ENCODE measurements at regions not wholly inside any gene's neighbourhood (a gene's known extent, or its start where the extent isn't known, plus 50 kb on each side); places are given as distances from the start of the nearest gene placed in this dataset.

- ATAC-seq = no peak
- 100% methylated on average over 1 of the region's 3 CpGs; no CpG with 5 or more reads in 1 of the 2 donors for WGBS, 2 donors (ENCODE audit: low coverage in 1 of 2)
- Histone ChIP-seq H3K36me3 (no peaks in the 10 kb centered on the region), H3K27me3 (no peaks in the 10 kb centered on the region), H3K4me1 (no peaks in the 10 kb centered on the region), H3K27ac (no peak overlapping the region), H3K4me3 (no peak overlapping the region), H3K9me3 (no peaks in the 10 kb centered on the region)
- TF ChIP-seq EP300 (IDR thresholded peaks at IDR 0.05) (no peak), POLR2A (IDR thresholded peaks at IDR 0.05) (no peak), CTCF (IDR thresholded peaks at IDR 0.05) (no peak), POLR2AphosphoS5 (IDR thresholded peaks at IDR 0.05) (no peak)
These were observed 263.9 kb downstream of the LRIG3 start for GRCh38 chr12:58656254-58657009.

GRCh38 chr12:58657190-58657589, 263.1 kb downstream of the LRIG3 start:
- WGBS, 2 donors (ENCODE audit: low coverage in 1 of 2) = 45 to 66% methylated on average over 1 of the region's 1 CpG
- H3K27me3 ChIP-seq = no peaks in the 10 kb centered on the region
- no peaks in the 10 kb centered on the region for H3K36me3 ChIP-seq
- no peak for ATAC-seq
- H3K27ac ChIP-seq = no peak overlapping the region
- H3K4me3 ChIP-seq = no peak overlapping the region
- H3K9me3 ChIP-seq = no peaks in the 10 kb centered on the region
- no peaks in the 10 kb centered on the region for H3K4me1 ChIP-seq
- TF ChIP-seq EP300 (IDR thresholded peaks at IDR 0.05) (no peak), CTCF (IDR thresholded peaks at IDR 0.05) (no peak), POLR2AphosphoS5 (IDR thresholded peaks at IDR 0.05) (no peak), POLR2A (IDR thresholded peaks at IDR 0.05) (no peak)

GRCh38 chr12:58665375-58665774, 254.9 kb downstream of the LRIG3 start:
- Histone ChIP-seq H3K27me3 (no peaks in the 10 kb centered on the region), H3K4me3 (no peak overlapping the region), H3K36me3 (no peaks in the 10 kb centered on the region), H3K9me3 (no peaks in the 10 kb centered on the region), H3K27ac (no peak overlapping the region), H3K4me1 (no peaks in the 10 kb centered on the region)
- no peak for ATAC-seq
- WGBS, 2 donors (ENCODE audit: low coverage in 1 of 2) = 70% methylated on average over 2 of the region's 2 CpGs; no CpG with 5 or more reads in 1 of the 2 donors
- no peak for TF ChIP-seq POLR2AphosphoS5 (IDR thresholded peaks at IDR 0.05)
- no peak for TF ChIP-seq CTCF (IDR thresholded peaks at IDR 0.05)
- no peak for TF ChIP-seq POLR2A (IDR thresholded peaks at IDR 0.05)
- TF ChIP-seq EP300 (IDR thresholded peaks at IDR 0.05) = no peak

- H3K4me3 ChIP-seq = no peak overlapping the region
- no peak for ATAC-seq
- no peaks in the 10 kb centered on the region for H3K36me3 ChIP-seq
- 89 to 100% methylated on average over 1 to 2 of the region's 3 CpGs for WGBS, 2 donors (ENCODE audit: low coverage in 1 of 2)
- no peaks in the 10 kb centered on the region for H3K9me3 ChIP-seq
- H3K27me3 ChIP-seq = no peaks in the 10 kb centered on the region
- no peaks in the 10 kb centered on the region for H3K4me1 ChIP-seq
- TF ChIP-seq POLR2AphosphoS5 (IDR thresholded peaks at IDR 0.05) (no peak), EP300 (IDR thresholded peaks at IDR 0.05) (no peak), CTCF (IDR thresholded peaks at IDR 0.05) (no peak), POLR2A (IDR thresholded peaks at IDR 0.05) (no peak)
- H3K27ac ChIP-seq = no peak overlapping the region
These were observed 252.1 kb downstream of the LRIG3 start for GRCh38 chr12:58668233-58668632.

- ATAC-seq = no peak
- no peaks in the 10 kb centered on the region for H3K27me3 ChIP-seq
- H3K9me3 ChIP-seq = no peaks in the 10 kb centered on the region
- WGBS, 2 donors (ENCODE audit: low coverage in 1 of 2) = 79 to 93% methylated on average over 1 of the region's 1 CpG
- no peaks in the 10 kb centered on the region for H3K4me1 ChIP-seq
- H3K36me3 ChIP-seq = no peaks in the 10 kb centered on the region
- H3K4me3 ChIP-seq = no peak overlapping the region
- no peak for TF ChIP-seq EP300 (IDR thresholded peaks at IDR 0.05)
- no peak for TF ChIP-seq POLR2A (IDR thresholded peaks at IDR 0.05)
- no peak for TF ChIP-seq CTCF (IDR thresholded peaks at IDR 0.05)
- no peak for TF ChIP-seq POLR2AphosphoS5 (IDR thresholded peaks at IDR 0.05)
- H3K27ac ChIP-seq = no peak overlapping the region
These were observed 251.4 kb downstream of the LRIG3 start for GRCh38 chr12:58668871-58669270.

All from gastroesophageal sphincter (tissue), 4 donors.